Natural killer cell (primary cell): ENCODE measurements at regions not wholly inside any gene's neighbourhood (a gene's known extent, or its start where the extent isn't known, plus 50 kb on each side); places are given as distances from the start of the nearest gene placed in this dataset.
A peak's percentile ranks its signal among the peaks of the same experiment; 100 is the strongest.

ENCODE experiments used
- ATAC-seq, 3 donors: fragments of 150-1000 bp in 2 of 3; fragments of 200-7000 bp in 1 of 3; cut with Tn5 transposase; 1 replicate in 1 of 3; 2 replicates in 2 of 3; pipeline ENCODE4 v1.10.0; 2021; ENCODE audit warnings: mild to moderate bottlenecking in 2 of 3, moderate library complexity in 2 of 3
- DNase-seq, 2 donors: peaks; one replicate each; pipeline versions ENCODE4 v3.0.0 to v3.0.0-alpha.2; 2013 to 2021; ENCODE audit warnings: mixed read lengths in 1 of 2
- H3K27ac ChIP-seq: one replicate; pipeline ENCODE4 v1.5.1; 2013; ENCODE audit warnings: mild to moderate bottlenecking, low read length
- H3K27me3 ChIP-seq: one replicate; pipeline ENCODE4 v1.6.1; 2013; ENCODE audit warnings: low read length; ENCODE audit not compliant: control insufficient read depth, insufficient read depth
- H3K36me3 ChIP-seq: one replicate; pipeline ENCODE4 v1.6.1; 2013; ENCODE audit warnings: low read length; ENCODE audit not compliant: control insufficient read depth, insufficient read depth
- H3K4me1 ChIP-seq: one replicate; pipeline ENCODE4 v1.6.1; 2013; ENCODE audit warnings: low read length; ENCODE audit not compliant: control insufficient read depth, insufficient read depth
- H3K4me3 ChIP-seq: one replicate; pipeline ENCODE4 v1.5.1; 2013; ENCODE audit warnings: low read length
- H3K9me3 ChIP-seq: one replicate; pipeline ENCODE4 v1.6.1; 2013; ENCODE audit warnings: low read length; ENCODE audit not compliant: control insufficient read depth, insufficient read depth
- H3K27ac Mint-ChIP-seq, 2 donors: one replicate each; pipeline ENCODE4 v1.8.0; 2022; ENCODE audit warnings: mild to moderate bottlenecking in 2 of 2, mixed read lengths in 2 of 2, moderate library complexity in 1 of 2
- H3K27me3 Mint-ChIP-seq, 2 donors: one replicate each; pipeline ENCODE4 v1.8.0; 2022; ENCODE audit warnings: low read depth in 2 of 2, mixed read lengths in 2 of 2
- H3K36me3 Mint-ChIP-seq: one replicate; pipeline ENCODE4 v1.8.0; 2022; ENCODE audit warnings: mixed read lengths
- H3K4me1 Mint-ChIP-seq, 2 donors: one replicate each; pipeline ENCODE4 v1.8.0; 2022; ENCODE audit warnings: mixed read lengths in 2 of 2
- H3K4me3 Mint-ChIP-seq: one replicate; pipeline ENCODE4 v1.8.0; 2022; ENCODE audit warnings: mild to moderate bottlenecking, moderate library complexity, mixed read lengths
- H3K9me3 Mint-ChIP-seq, 2 donors: one replicate each; pipeline ENCODE4 v1.8.0; 2022; ENCODE audit warnings: mixed read lengths in 2 of 2
- CTCF ChIP-seq: fragments of 200-600 bp; IDR thresholded peaks from one replicate; pipeline ENCODE4 v1.8.0; 2022; ENCODE audit warnings: antibody characterized with exemption
- WGBS: methylation state at CpG from one replicate; pipeline ENCODE4 v1.1.7; 2013; ENCODE audit warnings: missing lambda C conversion rate; ENCODE audit not compliant: insufficient coverage; 5-methylcytosine and 5-hydroxymethylcytosine counted together
- intact Hi-C: fragments of 100-400 bp; cut with micrococcal nuclease; formaldehyde crosslinking; loops from one replicate; pipeline ENCODE4 v1.14.2; 2022

GRCh38 chr5:124580512-124580911 is 165.9 kb downstream of the ZNF608 start:
- Mint-ChIP-seq H3K36me3 (no peaks in the 10 kb centered on the region), H3K27me3 (peaks cover 5 to 23% of the 10 kb centered on the region in 2 donors), H3K4me3 (no peak overlapping the region), H3K27ac (no peak overlapping the region), H3K9me3 (no peaks in the 10 kb centered on the region), H3K4me1 (peaks cover 17 to 26% of the 10 kb centered on the region in 2 donors)
- peaks cover 5% of the 10 kb centered on the region for H3K4me1 ChIP-seq
- WGBS, result 93% methylated on average over 6 of the region's 6 CpGs
- DNase-seq (no peak), ATAC-seq (no peak)
- intact Hi-C loops, result no loop called here
- no peak overlapping the region for H3K4me3 ChIP-seq
- H3K36me3 ChIP-seq, result no peaks in the 10 kb centered on the region
- no peak overlapping the region for H3K27ac ChIP-seq
- H3K9me3 ChIP-seq, result no peaks in the 10 kb centered on the region
- no peaks in the 10 kb centered on the region for H3K27me3 ChIP-seq
- no peak for TF ChIP-seq CTCF

GRCh38 chr5:124576848-124577409 is 169.5 kb downstream of the ZNF608 start:
- no peak overlapping the region for H3K4me3 ChIP-seq
- WGBS, result 39% methylated on average over 4 of the region's 4 CpGs
- H3K4me1 ChIP-seq, result peaks cover 5% of the 10 kb centered on the region
- no peaks in the 10 kb centered on the region for H3K27me3 ChIP-seq
- H3K36me3 ChIP-seq, result no peaks in the 10 kb centered on the region
- H3K27me3 Mint-ChIP-seq, result peaks cover 5 to 31% of the 10 kb centered on the region in 2 donors
- no peaks in the 10 kb centered on the region for H3K9me3 Mint-ChIP-seq
- TF ChIP-seq CTCF, result no peak
- H3K27ac ChIP-seq, result no peak overlapping the region
- peaks cover 5 to 13% of the 10 kb centered on the region in 2 donors for H3K4me1 Mint-ChIP-seq
- no peak overlapping the region for H3K4me3 Mint-ChIP-seq
- H3K36me3 Mint-ChIP-seq, result no peaks in the 10 kb centered on the region
- H3K9me3 ChIP-seq, result no peaks in the 10 kb centered on the region
- DNase-seq (no peak), ATAC-seq (peak in 1 of 3 donors; percentile 62)
- intact Hi-C loops, result no loop called here
- no peak overlapping the region for H3K27ac Mint-ChIP-seq

GRCh38 chr5:124575725-124576124 is 170.7 kb downstream of the ZNF608 start:
- no peaks in the 10 kb centered on the region for H3K36me3 ChIP-seq
- no peak for TF ChIP-seq CTCF
- DNase-seq (no peak), ATAC-seq (no peak)
- H3K27ac ChIP-seq, result no peak overlapping the region
- intact Hi-C loops, result no loop called here
- WGBS, result 98% methylated on average over 7 of the region's 7 CpGs
- no peak overlapping the region for H3K27ac Mint-ChIP-seq
- no peak overlapping the region for H3K4me3 Mint-ChIP-seq
- no peaks in the 10 kb centered on the region for H3K27me3 ChIP-seq
- no peaks in the 10 kb centered on the region for H3K36me3 Mint-ChIP-seq
- H3K4me3 ChIP-seq, result no peak overlapping the region
- peaks cover 5 to 13% of the 10 kb centered on the region in 2 donors for H3K4me1 Mint-ChIP-seq
- H3K4me1 ChIP-seq, result peaks cover 5% of the 10 kb centered on the region
- H3K9me3 Mint-ChIP-seq, result no peaks in the 10 kb centered on the region
- H3K27me3 Mint-ChIP-seq, result peaks cover 5 to 32% of the 10 kb centered on the region in 2 donors
- no peaks in the 10 kb centered on the region for H3K9me3 ChIP-seq
